CD4-positive, alpha-beta memory T cell (primary cell): ENCODE measurements at regions not wholly inside any gene's neighbourhood (a gene's known extent, or its start where the extent isn't known, plus 50 kb on each side); places are given as distances from the start of the nearest gene placed in this dataset.
A peak's percentile ranks its signal among the peaks of the same experiment; 100 is the strongest.

Source experiments
- CTCF ChIA-PET: fragments of 350-600 bp; sonication (Branson Sonifier 250); formaldehyde crosslinking; loops from one replicate; lab custom pipeline; 2021; ENCODE audit warnings: inconsistent platforms; ENCODE audit not compliant: partially characterized antibody; lab: Charles Lee
- POLR2A ChIA-PET: fragments of 350-600 bp; sonication (Branson Sonifier 250); formaldehyde crosslinking; loops from one replicate; lab custom pipeline; 2021; ENCODE audit not compliant: partially characterized antibody; lab: Charles Lee
- DNase-seq, 5 donors: peaks; one replicate each; pipeline versions ENCODE4 v3.0.0 to v3.0.0-alpha.2; 2020 to 2022; ENCODE audit warnings: mixed read lengths in 1 of 5
- H3K27ac ChIP-seq: one replicate; pipeline ENCODE4 v1.7.0; 2013; ENCODE audit warnings: low read depth, low read length
- H3K27me3 ChIP-seq: 2 replicates; pipeline ENCODE4 v1.7.0; 2013; ENCODE audit warnings: mild to moderate bottlenecking, low read length, moderate library complexity; ENCODE audit not compliant: insufficient read depth
- H3K36me3 ChIP-seq: 2 replicates; pipeline ENCODE4 v1.7.0; 2013; ENCODE audit warnings: mild to moderate bottlenecking, low read length, moderate library complexity; ENCODE audit not compliant: insufficient read depth
- H3K4me1 ChIP-seq: 2 replicates; pipeline ENCODE4 v1.7.0; 2013; ENCODE audit warnings: mild to moderate bottlenecking, low read length, moderate library complexity; ENCODE audit not compliant: insufficient read depth
- H3K4me3 ChIP-seq, 2 donors: one replicate each; pipeline ENCODE4 v1.7.0; 2013; ENCODE audit warnings: low read length in 2 of 2, mild to moderate bottlenecking in 1 of 2
- H3K9me3 ChIP-seq, 2 donors: one replicate each; pipeline ENCODE4 v1.7.0; 2013; ENCODE audit warnings: low read length in 2 of 2, control low read depth in 1 of 2; ENCODE audit not compliant: control insufficient read depth in 1 of 2
- H3K27ac Mint-ChIP-seq, 7 donors: one replicate each; pipeline ENCODE4 v1.8.0; 2020 to 2021; ENCODE audit warnings: mixed read lengths in 7 of 7, mild to moderate bottlenecking in 6 of 7, inconsistent platforms in 3 of 7, moderate library complexity in 3 of 7
- H3K27me3 Mint-ChIP-seq, 2 donors: one replicate each; pipeline ENCODE4 v1.8.0; 2020 to 2021; ENCODE audit warnings: mixed read lengths in 2 of 2
- H3K36me3 Mint-ChIP-seq, 2 donors: one replicate each; pipeline ENCODE4 v1.8.0; 2020 to 2021; ENCODE audit warnings: mixed read lengths in 2 of 2, inconsistent platforms in 1 of 2, mild to moderate bottlenecking in 1 of 2
- H3K4me1 Mint-ChIP-seq, 4 donors: one replicate each; pipeline ENCODE4 v1.8.0; 2020 to 2021; ENCODE audit warnings: mixed read lengths in 4 of 4, mild to moderate bottlenecking in 1 of 4
- H3K4me3 Mint-ChIP-seq, 8 donors: one replicate each; pipeline ENCODE4 v1.8.0; 2020 to 2021; ENCODE audit warnings: mixed read lengths in 8 of 8, mild to moderate bottlenecking in 7 of 8, moderate library complexity in 6 of 8, inconsistent platforms in 3 of 8
- H3K9me3 Mint-ChIP-seq, 8 donors: one replicate each; pipeline ENCODE4 v1.8.0; 2020 to 2021; ENCODE audit warnings: mixed read lengths in 8 of 8, mild to moderate bottlenecking in 5 of 8, inconsistent platforms in 3 of 8, moderate library complexity in 1 of 8
- intact Hi-C: fragments of 100-400 bp; cut with micrococcal nuclease; formaldehyde crosslinking; loops from one replicate; pipeline ENCODE4 v1.15.1; 2023

GRCh38 chr6:134830940-134831339 is 119.0 kb downstream of the ALDH8A1 start:
- intact Hi-C loops: no loop called here
- no peaks in the 10 kb centered on the region for H3K4me1 Mint-ChIP-seq
- H3K27me3 Mint-ChIP-seq: peaks cover 0 to 1% of the 10 kb centered on the region in 2 donors
- H3K4me3 Mint-ChIP-seq: no peak overlapping the region
- Histone ChIP-seq H3K27me3 (no peaks in the 10 kb centered on the region), H3K27ac (no peak overlapping the region), H3K9me3 (no peaks in the 10 kb centered on the region), H3K4me3 (no peak overlapping the region), H3K4me1 (no peaks in the 10 kb centered on the region), H3K36me3 (no peaks in the 10 kb centered on the region)
- POLR2A ChIA-PET: no interaction called here
- H3K27ac Mint-ChIP-seq: no peak overlapping the region
- no peaks in the 10 kb centered on the region for H3K36me3 Mint-ChIP-seq
- DNase-seq: no peak
- CTCF ChIA-PET: interaction anchor here (0.9 to 2.6 kb wide), 2 partner anchors 9 to 53 kb away, joined by 3 to 10 read pairs; no protein-coding TSS in a partner anchor
- H3K9me3 Mint-ChIP-seq: no peaks in the 10 kb centered on the region

GRCh38 chr6:134830194-134830593 is 119.7 kb downstream of the ALDH8A1 start:
- no peaks in the 10 kb centered on the region for H3K36me3 Mint-ChIP-seq
- H3K4me3 Mint-ChIP-seq: no peak overlapping the region
- H3K9me3 Mint-ChIP-seq: no peaks in the 10 kb centered on the region
- ChIA-PET CTCF (interaction anchor here (2.6 kb wide), 1 partner anchor 9 kb away, joined by 10 read pairs; no protein-coding TSS in a partner anchor), POLR2A (no interaction called here)
- Histone ChIP-seq H3K27ac (no peak overlapping the region), H3K27me3 (no peaks in the 10 kb centered on the region), H3K36me3 (no peaks in the 10 kb centered on the region), H3K4me1 (no peaks in the 10 kb centered on the region), H3K4me3 (no peak overlapping the region), H3K9me3 (no peaks in the 10 kb centered on the region)
- no peaks in the 10 kb centered on the region for H3K4me1 Mint-ChIP-seq
- H3K27ac Mint-ChIP-seq: no peak overlapping the region
- no peak for DNase-seq
- intact Hi-C loops: no loop called here
- peaks cover 0 to 1% of the 10 kb centered on the region in 2 donors for H3K27me3 Mint-ChIP-seq

- CTCF ChIA-PET: no interaction called here
- Histone ChIP-seq H3K36me3 (no peaks in the 10 kb centered on the region), H3K27ac (no peak overlapping the region), H3K4me3 (no peak overlapping the region), H3K4me1 (no peaks in the 10 kb centered on the region), H3K9me3 (no peaks in the 10 kb centered on the region), H3K27me3 (no peaks in the 10 kb centered on the region)
- intact Hi-C loops: no loop called here
- no peaks in the 10 kb centered on the region for H3K36me3 Mint-ChIP-seq
- H3K27me3 Mint-ChIP-seq: peaks cover 1 to 2% of the 10 kb centered on the region in 2 donors
- no peaks in the 10 kb centered on the region for H3K4me1 Mint-ChIP-seq
- H3K9me3 Mint-ChIP-seq: no peaks in the 10 kb centered on the region
- no peak for DNase-seq
- H3K27ac Mint-ChIP-seq: no peak overlapping the region
- POLR2A ChIA-PET: no interaction called here
- no peak overlapping the region for H3K4me3 Mint-ChIP-seq
Measured at GRCh38 chr6:134828641-134829040, 121.3 kb downstream of the ALDH8A1 start.

- H3K27ac ChIP-seq: no peak overlapping the region
- Mint-ChIP-seq H3K36me3 (no peaks in the 10 kb centered on the region), H3K27ac (no peak overlapping the region), H3K9me3 (no peaks in the 10 kb centered on the region), H3K4me3 (no peak overlapping the region), H3K4me1 (peaks cover 0 to 3% (median 0%) of the 10 kb centered on the region in 4 donors), H3K27me3 (peaks cover 3 to 7% of the 10 kb centered on the region in 2 donors)
- no peaks in the 10 kb centered on the region for H3K4me1 ChIP-seq
- intact Hi-C loops: no loop called here
- ChIA-PET CTCF (interaction anchor here (0.8 to 6.2 kb wide), 5 partner anchors 187 to 670 kb away, joined by 3 to 38 read pairs (median 4); no protein-coding TSS in a partner anchor), POLR2A (no interaction called here)
- no peaks in the 10 kb centered on the region for H3K27me3 ChIP-seq
- no peaks in the 10 kb centered on the region for H3K9me3 ChIP-seq
- no peak overlapping the region for H3K4me3 ChIP-seq
- no peak for DNase-seq
- no peaks in the 10 kb centered on the region for H3K36me3 ChIP-seq
Measured at GRCh38 chr6:134826889-134827737, 122.8 kb downstream of the ALDH8A1 start.

- DNase-seq: no peak
Measured at GRCh38 chr6:134823710-134824034, 126.2 kb downstream of the ALDH8A1 start.

GRCh38 chr6:134822920-134823709 is 126.8 kb downstream of the ALDH8A1 start:
- Mint-ChIP-seq H3K4me3 (no peak overlapping the region), H3K27ac (no peak overlapping the region), H3K27me3 (peaks cover 3 to 7% of the 10 kb centered on the region in 2 donors), H3K4me1 (peaks cover 0 to 3% (median 0%) of the 10 kb centered on the region in 4 donors), H3K36me3 (no peaks in the 10 kb centered on the region), H3K9me3 (no peaks in the 10 kb centered on the region)
- Histone ChIP-seq H3K36me3 (no peaks in the 10 kb centered on the region), H3K9me3 (no peaks in the 10 kb centered on the region), H3K4me3 (no peak overlapping the region), H3K4me1 (no peaks in the 10 kb centered on the region), H3K27ac (no peak overlapping the region), H3K27me3 (no peaks in the 10 kb centered on the region)
- intact Hi-C loops: loop anchor here (1.0 to 5.0 kb wide), 6 partner anchors 119 to 700 kb away; no protein-coding TSS in a partner anchor
- ChIA-PET CTCF (interaction anchor here (0.6 to 6.2 kb wide), 25 partner anchors 7 to 713 kb away, joined by 3 to 38 read pairs (median 5); no protein-coding TSS in a partner anchor), POLR2A (no interaction called here)
- DNase-seq: peak in 4 of 5 donors; percentile 46 to 54 (median 51)

More at GRCh38 chr6:134823710-134824034, 126.2 kb downstream of the ALDH8A1 start:
- H3K4me1 ChIP-seq: no peaks in the 10 kb centered on the region
- H3K27me3 ChIP-seq: no peaks in the 10 kb centered on the region
- POLR2A ChIA-PET: no interaction called here
- H3K27ac ChIP-seq: no peak overlapping the region
- Mint-ChIP-seq H3K36me3 (no peaks in the 10 kb centered on the region), H3K27ac (peak overlapping the region in 1 of 7 donors; percentile 4), H3K27me3 (peaks cover 3 to 7% of the 10 kb centered on the region in 2 donors), H3K4me3 (no peak overlapping the region), H3K9me3 (no peaks in the 10 kb centered on the region), H3K4me1 (peaks cover 0 to 3% (median 0%) of the 10 kb centered on the region in 4 donors)
- intact Hi-C loops: loop anchor here (1.0 to 5.0 kb wide), 6 partner anchors 119 to 700 kb away; no protein-coding TSS in a partner anchor
- no peaks in the 10 kb centered on the region for H3K36me3 ChIP-seq
- CTCF ChIA-PET: interaction anchor here (0.8 to 6.2 kb wide), 16 partner anchors 12 to 711 kb away, joined by 3 to 38 read pairs (median 8); no protein-coding TSS in a partner anchor
- no peak overlapping the region for H3K4me3 ChIP-seq
- H3K9me3 ChIP-seq: no peaks in the 10 kb centered on the region
